ENCODE measurements at regions not wholly inside any gene's neighbourhood (a gene's known extent, or its start where the extent isn't known, plus 50 kb on each side); places are given as distances from the start of the nearest gene placed in this dataset.

DNA sequence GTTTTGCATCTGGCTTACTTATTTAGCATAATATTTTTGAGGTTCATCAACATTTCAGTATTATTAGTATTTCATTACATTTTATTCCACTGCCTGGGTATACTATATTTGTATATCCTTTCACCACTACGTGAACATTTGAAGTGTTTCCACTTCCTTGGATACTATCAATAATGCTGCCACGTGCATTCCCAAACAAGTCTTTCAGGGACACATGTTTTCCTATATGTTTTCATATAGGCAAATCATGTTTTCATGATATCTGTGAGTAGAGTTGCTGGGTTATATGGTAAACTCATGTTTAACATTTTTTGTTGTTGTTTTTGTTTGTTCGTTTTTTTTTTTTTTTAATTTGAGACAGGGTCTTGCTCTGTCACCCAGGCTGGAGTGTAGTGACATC, 380.1 kb downstream of the OMA1 start:
- no TSS peak for BruUV-seq (replicated peaks)
- H3K27me3 ChIP-seq (replicated peaks; ENCODE audit: insufficient read depth, low read depth, low read length, poor library complexity): no peaks in the 10 kb centered on the region
- no peaks in the 10 kb centered on the region for H3K9me3 ChIP-seq (ENCODE audit: low read depth, low read length, poor library complexity, severe bottlenecking)
- H3K36me3 ChIP-seq (ENCODE audit: insufficient read depth, low read length, poor library complexity, severe bottlenecking): no peaks in the 10 kb centered on the region
- no peak for DNase-seq (ENCODE audit: low spot score)
- CTCF ChIA-PET: no interaction called here
- TF ChIP-seq EZH2 (IDR thresholded peaks at IDR 0.05; ENCODE audit: borderline replicate concordance, low read depth, low read length, poor library complexity, severe bottlenecking): no peak
- TF ChIP-seq, protein P1, sequence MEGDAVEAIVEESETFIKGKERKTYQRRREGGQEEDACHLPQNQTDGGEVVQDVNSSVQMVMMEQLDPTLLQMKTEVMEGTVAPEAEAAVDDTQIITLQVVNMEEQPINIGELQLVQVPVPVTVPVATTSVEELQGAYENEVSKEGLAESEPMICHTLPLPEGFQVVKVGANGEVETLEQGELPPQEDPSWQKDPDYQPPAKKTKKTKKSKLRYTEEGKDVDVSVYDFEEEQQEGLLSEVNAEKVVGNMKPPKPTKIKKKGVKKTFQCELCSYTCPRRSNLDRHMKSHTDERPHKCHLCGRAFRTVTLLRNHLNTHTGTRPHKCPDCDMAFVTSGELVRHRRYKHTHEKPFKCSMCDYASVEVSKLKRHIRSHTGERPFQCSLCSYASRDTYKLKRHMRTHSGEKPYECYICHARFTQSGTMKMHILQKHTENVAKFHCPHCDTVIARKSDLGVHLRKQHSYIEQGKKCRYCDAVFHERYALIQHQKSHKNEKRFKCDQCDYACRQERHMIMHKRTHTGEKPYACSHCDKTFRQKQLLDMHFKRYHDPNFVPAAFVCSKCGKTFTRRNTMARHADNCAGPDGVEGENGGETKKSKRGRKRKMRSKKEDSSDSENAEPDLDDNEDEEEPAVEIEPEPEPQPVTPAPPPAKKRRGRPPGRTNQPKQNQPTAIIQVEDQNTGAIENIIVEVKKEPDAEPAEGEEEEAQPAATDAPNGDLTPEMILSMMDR (conservative IDR thresholded peaks at IDR 0.05; ENCODE audit: low read depth, low read length): no peak
- H3K27ac ChIP-seq (ENCODE audit: low read depth, low read length, poor library complexity, severe bottlenecking): no peak overlapping the region
- intact Hi-C loops (cut with micrococcal nuclease; ENCODE audit: unreplicated experiment): no loop called here
- no peak overlapping the region for H3K4me3 ChIP-seq (ENCODE audit: low read depth, low read length, poor library complexity, severe bottlenecking)
- POLR2A ChIA-PET (ENCODE audit: low non-redundant PET): no interaction called here
- H3K4me1 ChIP-seq (ENCODE audit: insufficient read depth, low read length, poor library complexity, severe bottlenecking): peaks cover 6% of the 10 kb centered on the region

GRCh38 chr1:58165073-58165472, 381.5 kb downstream of the OMA1 start:
- CTCF ChIA-PET: interaction anchor here (0.5 kb wide), 1 partner anchor 49 kb away, joined by 3 read pairs; no protein-coding TSS in a partner anchor
- DNase-seq (ENCODE audit: low spot score): no peak
- intact Hi-C loops (cut with micrococcal nuclease; ENCODE audit: unreplicated experiment): no loop called here

DNA sequence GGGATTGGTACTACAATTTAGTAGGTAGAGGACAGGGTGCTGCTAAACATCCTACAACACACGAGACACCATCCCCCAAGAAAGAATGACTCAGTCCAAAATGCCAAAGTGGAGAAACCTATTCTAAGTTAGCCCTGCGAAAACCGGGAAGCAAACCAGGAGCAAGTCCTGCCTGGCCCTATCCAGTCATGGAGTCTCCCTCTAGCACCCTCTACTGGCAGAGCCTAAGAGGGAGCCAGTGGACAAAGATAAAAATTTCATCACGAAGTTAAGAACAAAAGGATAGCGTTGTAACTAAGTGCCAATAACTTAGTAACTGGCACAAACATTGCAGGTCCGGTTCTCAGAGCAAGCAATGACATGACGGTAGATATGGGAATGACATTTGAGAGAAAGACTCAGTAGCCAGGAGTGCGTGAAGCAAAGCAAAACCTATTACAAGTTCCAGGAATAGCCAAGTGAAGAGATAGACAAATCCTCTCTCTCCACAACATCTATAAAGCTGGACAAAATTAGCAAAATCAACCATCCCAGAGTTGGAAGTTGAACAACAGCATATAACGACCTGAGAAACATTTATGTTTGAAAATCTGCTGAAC, 383.5 kb downstream of the OMA1 start:
- no peak overlapping the region for H3K27ac ChIP-seq (ENCODE audit: low read depth, low read length, poor library complexity, severe bottlenecking)
- H3K4me3 ChIP-seq (ENCODE audit: low read depth, low read length, poor library complexity, severe bottlenecking): no peak overlapping the region
- no peaks in the 10 kb centered on the region for H3K36me3 ChIP-seq (ENCODE audit: insufficient read depth, low read length, poor library complexity, severe bottlenecking)
- H3K9me3 ChIP-seq (ENCODE audit: low read depth, low read length, poor library complexity, severe bottlenecking): no peaks in the 10 kb centered on the region
- DNase-seq (ENCODE audit: low spot score): peak; percentile 87
- peaks cover 17% of the 10 kb centered on the region for H3K4me1 ChIP-seq (ENCODE audit: insufficient read depth, low read length, poor library complexity, severe bottlenecking)
- CTCF ChIA-PET: no interaction called here
- intact Hi-C loops (cut with micrococcal nuclease; ENCODE audit: unreplicated experiment): loop anchor here (1.0 to 5.0 kb wide), 3 partner anchors 384 to 1331 kb away; partner anchors contain the start of gene OMA1
- no peaks in the 10 kb centered on the region for H3K27me3 ChIP-seq (replicated peaks; ENCODE audit: insufficient read depth, low read depth, low read length, poor library complexity)
- TF ChIP-seq EZH2 (IDR thresholded peaks at IDR 0.05; ENCODE audit: borderline replicate concordance, low read depth, low read length, poor library complexity, severe bottlenecking): no peak
- TF ChIP-seq, protein P1 (conservative IDR thresholded peaks at IDR 0.05; ENCODE audit: low read depth, low read length): peak; percentile 98
- POLR2A ChIA-PET (ENCODE audit: low non-redundant PET): interaction anchor here (0.6 kb wide), 1 partner anchor 740 kb away, joined by 3 read pairs; no protein-coding TSS in a partner anchor
- no TSS peak for BruUV-seq (replicated peaks)

More at GRCh38 chr1:58165073-58165472, 381.5 kb downstream of the OMA1 start:
- peaks cover 6% of the 10 kb centered on the region for H3K4me1 ChIP-seq (ENCODE audit: insufficient read depth, low read length, poor library complexity, severe bottlenecking)
- H3K27ac ChIP-seq (ENCODE audit: low read depth, low read length, poor library complexity, severe bottlenecking): no peak overlapping the region
- no peak for TF ChIP-seq EZH2 (IDR thresholded peaks at IDR 0.05; ENCODE audit: borderline replicate concordance, low read depth, low read length, poor library complexity, severe bottlenecking)
- TF ChIP-seq, protein P1 (conservative IDR thresholded peaks at IDR 0.05; ENCODE audit: low read depth, low read length): no peak
- H3K27me3 ChIP-seq (replicated peaks; ENCODE audit: insufficient read depth, low read depth, low read length, poor library complexity): no peaks in the 10 kb centered on the region
- no peak overlapping the region for H3K4me3 ChIP-seq (ENCODE audit: low read depth, low read length, poor library complexity, severe bottlenecking)
- BruUV-seq (replicated peaks): no TSS peak
- no peaks in the 10 kb centered on the region for H3K9me3 ChIP-seq (ENCODE audit: low read depth, low read length, poor library complexity, severe bottlenecking)
- no peaks in the 10 kb centered on the region for H3K36me3 ChIP-seq (ENCODE audit: insufficient read depth, low read length, poor library complexity, severe bottlenecking)
- POLR2A ChIA-PET (ENCODE audit: low non-redundant PET): no interaction called here
